GM12875 (cell line): ENCODE measurements at regions not wholly inside any gene's neighbourhood (a gene's known extent, or its start where the extent isn't known, plus 50 kb on each side); places are given as distances from the start of the nearest gene placed in this dataset.
"Not testable (repeated sequence)": the region's sequence is repeated elsewhere in the genome, so short reads cannot be mapped to it uniquely, and the experiment has no call there.

Experiments used
- H3K4me3 ChIP-seq: one replicate; pipeline ENCODE4 v1.5.1; 2011; ENCODE audit warnings: low read depth, low read length, control low read depth
- CTCF ChIP-seq: IDR thresholded peaks from 2 replicates; pipeline ENCODE4 v1.5.1; 2011; ENCODE audit warnings: low read depth, mild to moderate bottlenecking, control low read depth, inconsistent platforms, low read length, moderate library complexity, borderline replicate concordance; ENCODE audit not compliant: insufficient read depth

- not testable (repeated sequence) for H3K4me3 ChIP-seq
These were observed 197.4 kb downstream of the TMEM121 start for GRCh38 chr14:105723776-105724175.

- not testable (repeated sequence) for H3K4me3 ChIP-seq
These were observed 203.5 kb downstream of the TMEM121 start for GRCh38 chr14:105729825-105730368.

- H3K4me3 ChIP-seq = not testable (repeated sequence)
These were observed 204.3 kb downstream of the TMEM121 start for GRCh38 chr14:105730731-105731130.

GRCh38 chr14:105731221-105731985 is 205.0 kb downstream of the TMEM121 start:
- H3K4me3 ChIP-seq = not testable (repeated sequence)

- TF ChIP-seq CTCF = no peak
- H3K4me3 ChIP-seq = no peak overlapping the region
These were observed 207.0 kb downstream of the TMEM121 start for GRCh38 chr14:105733081-105734065.

- H3K4me3 ChIP-seq = not testable (repeated sequence)
These were observed 207.9 kb downstream of the TMEM121 start for GRCh38 chr14:105734241-105734640.

GRCh38 chr14:105736331-105736730 is 209.9 kb downstream of the TMEM121 start:
- H3K4me3 ChIP-seq = not testable (repeated sequence)

- H3K4me3 ChIP-seq = no peak overlapping the region
- TF ChIP-seq CTCF = no peak
These were observed 211.3 kb downstream of the TMEM121 start for GRCh38 chr14:105737504-105738246.

GRCh38 chr14:105738638-105739037 is 212.3 kb downstream of the TMEM121 start:
- H3K4me3 ChIP-seq = no peak overlapping the region
- TF ChIP-seq CTCF = no peak
